Ectodermal cell (in vitro differentiated cells): ENCODE measurements at regions not wholly inside any gene's neighbourhood (a gene's known extent, or its start where the extent isn't known, plus 50 kb on each side); places are given as distances from the start of the nearest gene placed in this dataset.

Experiments used
- H3K27ac ChIP-seq: 2 replicates; pipeline ENCODE4 v1.7.0; 2013; ENCODE audit warnings: mild to moderate bottlenecking, low read depth, low read length; ENCODE audit not compliant: insufficient read depth, poor library complexity, severe bottlenecking
- H3K27me3 ChIP-seq: 2 replicates; pipeline ENCODE4 v1.7.0; 2013; ENCODE audit warnings: mild to moderate bottlenecking, low read length; ENCODE audit not compliant: insufficient read depth, control insufficient read depth, poor library complexity, severe bottlenecking
- H3K36me3 ChIP-seq: one replicate; pipeline ENCODE4 v1.7.0; 2013; ENCODE audit warnings: low read length; ENCODE audit not compliant: control insufficient read depth, insufficient read depth
- H3K4me1 ChIP-seq: one replicate; pipeline ENCODE4 v1.7.0; 2013; ENCODE audit warnings: low read length; ENCODE audit not compliant: control insufficient read depth, insufficient read depth
- H3K4me3 ChIP-seq: 2 replicates; pipeline ENCODE4 v1.7.0; 2013; ENCODE audit warnings: low read depth, low read length, control low read depth; ENCODE audit not compliant: insufficient read depth
- H3K9me3 ChIP-seq: 2 replicates; pipeline ENCODE4 v1.7.0; 2013; ENCODE audit warnings: mild to moderate bottlenecking, low read length, moderate library complexity; ENCODE audit not compliant: control insufficient read depth
- WGBS, 2 experiments: methylation state at CpG; one replicate each; pipeline ENCODE4 v1.1.7; 2013; ENCODE audit warnings: missing lambda C conversion rate in 2 of 2; 5-methylcytosine and 5-hydroxymethylcytosine counted together

GRCh38 chr1:38697387-38697786 lies 162.2 kb downstream of the RRAGC start:
- no peak overlapping the region for H3K27ac ChIP-seq
- H3K36me3 ChIP-seq = no peaks in the 10 kb centered on the region
- 98 to 100% methylated on average over 1 of the region's 1 CpG for WGBS, 2 experiments
- H3K4me1 ChIP-seq = no peaks in the 10 kb centered on the region
- no peak overlapping the region for H3K4me3 ChIP-seq
- no peaks in the 10 kb centered on the region for H3K9me3 ChIP-seq
- H3K27me3 ChIP-seq = no peaks in the 10 kb centered on the region

- no peak overlapping the region for H3K4me3 ChIP-seq
- WGBS, 2 experiments = 88 to 92% methylated on average over 2 of the region's 2 CpGs
- H3K9me3 ChIP-seq = no peaks in the 10 kb centered on the region
- no peak overlapping the region for H3K27ac ChIP-seq
- H3K36me3 ChIP-seq = no peaks in the 10 kb centered on the region
- no peaks in the 10 kb centered on the region for H3K27me3 ChIP-seq
- no peaks in the 10 kb centered on the region for H3K4me1 ChIP-seq
Observed at GRCh38 chr1:38696371-38696770, 163.2 kb downstream of the RRAGC start.

- WGBS, 2 experiments = 90 to 91% methylated on average over 1 of the region's 1 CpG
- H3K9me3 ChIP-seq = no peaks in the 10 kb centered on the region
Observed at GRCh38 chr1:38693759-38694158, 165.8 kb downstream of the RRAGC start.

GRCh38 chr1:38693031-38693430 lies 166.5 kb downstream of the RRAGC start:
- 85 to 90% methylated on average over 3 of the region's 3 CpGs for WGBS, 2 experiments
- H3K27ac ChIP-seq = no peak overlapping the region
- no peaks in the 10 kb centered on the region for H3K9me3 ChIP-seq
- no peaks in the 10 kb centered on the region for H3K4me1 ChIP-seq
- no peaks in the 10 kb centered on the region for H3K27me3 ChIP-seq
- no peak overlapping the region for H3K4me3 ChIP-seq
- no peaks in the 10 kb centered on the region for H3K36me3 ChIP-seq

More at GRCh38 chr1:38693759-38694158, 165.8 kb downstream of the RRAGC start:
- H3K27ac ChIP-seq = no peak overlapping the region
- no peak overlapping the region for H3K4me3 ChIP-seq
- no peaks in the 10 kb centered on the region for H3K27me3 ChIP-seq
- H3K4me1 ChIP-seq = no peaks in the 10 kb centered on the region
- H3K36me3 ChIP-seq = no peaks in the 10 kb centered on the region

GRCh38 chr1:38690790-38691449 lies 168.7 kb downstream of the RRAGC start:
- no peaks in the 10 kb centered on the region for H3K36me3 ChIP-seq
- no peak overlapping the region for H3K4me3 ChIP-seq
- H3K27me3 ChIP-seq = no peaks in the 10 kb centered on the region
- H3K9me3 ChIP-seq = no peaks in the 10 kb centered on the region
- H3K4me1 ChIP-seq = no peaks in the 10 kb centered on the region
- H3K27ac ChIP-seq = no peak overlapping the region
- WGBS, 2 experiments = 84 to 89% methylated on average over 3 of the region's 4 CpGs

- Histone ChIP-seq H3K9me3 (no peaks in the 10 kb centered on the region), H3K4me3 (no peak overlapping the region), H3K27ac (no peak overlapping the region), H3K27me3 (no peaks in the 10 kb centered on the region), H3K36me3 (no peaks in the 10 kb centered on the region), H3K4me1 (no peaks in the 10 kb centered on the region)
- WGBS, 2 experiments = 20 to 23% methylated on average over 2 of the region's 2 CpGs
Observed at GRCh38 chr1:38686927-38687255, 172.7 kb downstream of the RRAGC start.

- Histone ChIP-seq H3K27ac (no peak overlapping the region), H3K36me3 (no peaks in the 10 kb centered on the region), H3K9me3 (no peaks in the 10 kb centered on the region), H3K4me1 (no peaks in the 10 kb centered on the region), H3K4me3 (no peak overlapping the region), H3K27me3 (no peaks in the 10 kb centered on the region)
- WGBS, 2 experiments = 90 to 95% methylated on average over 13 to 14 of the region's 14 CpGs
Observed at GRCh38 chr1:38686167-38686926, 173.2 kb downstream of the RRAGC start.

GRCh38 chr1:38685388-38685787 lies 174.2 kb downstream of the RRAGC start:
- 76 to 90% methylated on average over 5 to 6 of the region's 6 CpGs for WGBS, 2 experiments
- no peaks in the 10 kb centered on the region for H3K9me3 ChIP-seq

GRCh38 chr1:38680801-38681510 lies 178.6 kb downstream of the RRAGC start:
- H3K36me3 ChIP-seq = no peaks in the 10 kb centered on the region
- 66 to 69% methylated on average over 5 of the region's 5 CpGs for WGBS, 2 experiments
- H3K27ac ChIP-seq = no peak overlapping the region
- no peaks in the 10 kb centered on the region for H3K9me3 ChIP-seq
- no peaks in the 10 kb centered on the region for H3K27me3 ChIP-seq
- no peak overlapping the region for H3K4me3 ChIP-seq
- H3K4me1 ChIP-seq = no peaks in the 10 kb centered on the region

More at GRCh38 chr1:38685388-38685787, 174.2 kb downstream of the RRAGC start:
- H3K27ac ChIP-seq = no peak overlapping the region
- H3K36me3 ChIP-seq = no peaks in the 10 kb centered on the region
- no peaks in the 10 kb centered on the region for H3K4me1 ChIP-seq
- H3K27me3 ChIP-seq = no peaks in the 10 kb centered on the region
- H3K4me3 ChIP-seq = no peak overlapping the region

GRCh38 chr1:38677756-38678155 lies 181.8 kb downstream of the RRAGC start:
- 90 to 91% methylated on average over 2 of the region's 2 CpGs for WGBS, 2 experiments
- H3K4me3 ChIP-seq = no peak overlapping the region

More at GRCh38 chr1:38677756-38678155, 181.8 kb downstream of the RRAGC start:
- Histone ChIP-seq H3K4me1 (no peaks in the 10 kb centered on the region), H3K36me3 (no peaks in the 10 kb centered on the region), H3K27ac (no peak overlapping the region), H3K9me3 (no peaks in the 10 kb centered on the region), H3K27me3 (no peaks in the 10 kb centered on the region)
